ENCODE measurements at regions not wholly inside any gene's neighbourhood (a gene's known extent, or its start where the extent isn't known, plus 50 kb on each side); places are given as distances from the start of the nearest gene placed in this dataset.
"Not testable (repeated sequence)": the region's sequence is repeated elsewhere in the genome, so short reads cannot be mapped to it uniquely, and the experiment has no call there.

DNA sequence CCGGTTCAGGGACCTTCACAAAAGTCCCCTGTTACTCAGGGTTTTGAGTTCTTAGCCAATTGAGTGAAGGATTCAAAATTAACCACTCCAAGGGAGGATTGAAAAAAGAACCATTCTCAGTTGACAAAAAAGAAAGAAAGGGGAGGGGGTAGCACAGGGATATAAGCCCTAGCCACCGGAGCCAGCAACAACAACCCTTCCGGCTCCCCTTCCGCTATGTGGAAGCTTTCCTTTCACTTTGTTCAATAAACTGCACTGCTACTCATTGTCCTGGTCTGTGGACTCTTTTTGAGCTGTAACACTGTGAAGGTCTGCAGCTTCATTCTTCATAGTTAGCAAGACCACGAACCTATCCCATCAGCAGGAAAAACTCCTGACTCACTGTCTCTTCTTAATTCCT lies 1488.1 kb upstream of the PRR20A start:
- Mint-ChIP-seq H3K27ac (no peak overlapping the region), H3K36me3 (no peaks in the 10 kb centered on the region), H3K4me1 (no peaks in the 10 kb centered on the region), H3K9me3 (peaks cover 5 to 22% (median 13%) of the 10 kb centered on the region in 8 donors), H3K4me3 (no peak overlapping the region), H3K27me3 (no peaks in the 10 kb centered on the region)
- Histone ChIP-seq H3K4me3 (ENCODE audit: low read length in 2 of 2) (no peak overlapping the region), H3K36me3 (ENCODE audit: insufficient read depth, low read length) (no peaks in the 10 kb centered on the region), H3K9me3 (ENCODE audit: control insufficient read depth in 1 of 2, low read length in 2 of 2) (no peaks in the 10 kb centered on the region), H3K4me1 (ENCODE audit: insufficient read depth, low read length) (no peaks in the 10 kb centered on the region), H3K27me3 (ENCODE audit: insufficient read depth, low read length) (no peaks in the 10 kb centered on the region), H3K27ac (ENCODE audit: low read depth, low read length) (no peak overlapping the region)
- POLR2A ChIA-PET (ENCODE audit: partially characterized antibody), result no interaction called here
- DNase-seq, result no peak
- intact Hi-C loops (cut with micrococcal nuclease), result no loop called here
- CTCF ChIA-PET (ENCODE audit: partially characterized antibody), result no interaction called here

DNA sequence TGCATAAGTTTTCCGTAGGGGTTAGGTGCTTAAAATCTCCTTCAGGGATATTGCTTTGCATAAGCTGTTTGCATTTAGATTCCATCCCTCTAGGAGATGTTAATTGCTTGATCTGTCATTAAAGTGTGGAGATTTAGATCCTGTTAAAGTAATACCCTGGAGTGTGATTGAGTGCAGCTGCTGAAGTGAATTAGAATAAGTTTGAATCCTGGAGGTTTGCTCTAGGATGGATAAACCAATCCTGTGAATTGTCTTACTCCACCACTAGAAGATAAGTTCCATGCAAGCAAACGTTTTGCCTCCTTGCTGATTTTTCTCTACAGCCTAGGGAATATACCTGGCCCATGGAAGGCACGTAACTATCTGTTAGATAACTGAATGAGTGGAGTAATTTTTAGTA lies 1487.2 kb upstream of the PRR20A start:
- Histone ChIP-seq H3K9me3 (ENCODE audit: control insufficient read depth in 1 of 2, low read length in 2 of 2) (no peaks in the 10 kb centered on the region), H3K4me3 (ENCODE audit: low read length in 2 of 2) (no peak overlapping the region), H3K27me3 (ENCODE audit: insufficient read depth, low read length) (no peaks in the 10 kb centered on the region), H3K27ac (ENCODE audit: low read depth, low read length) (no peak overlapping the region), H3K36me3 (ENCODE audit: insufficient read depth, low read length) (no peaks in the 10 kb centered on the region), H3K4me1 (ENCODE audit: insufficient read depth, low read length) (no peaks in the 10 kb centered on the region)
- CTCF ChIA-PET (ENCODE audit: partially characterized antibody), result no interaction called here
- no peak overlapping the region for H3K4me3 Mint-ChIP-seq
- H3K27ac Mint-ChIP-seq, result no peak overlapping the region
- no peaks in the 10 kb centered on the region for H3K4me1 Mint-ChIP-seq
- H3K9me3 Mint-ChIP-seq, result peaks cover 5 to 22% (median 13%) of the 10 kb centered on the region in 8 donors
- H3K27me3 Mint-ChIP-seq, result no peaks in the 10 kb centered on the region
- H3K36me3 Mint-ChIP-seq, result no peaks in the 10 kb centered on the region
- POLR2A ChIA-PET (ENCODE audit: partially characterized antibody), result no interaction called here
- DNase-seq, result no peak
- intact Hi-C loops (cut with micrococcal nuclease), result no loop called here

DNA sequence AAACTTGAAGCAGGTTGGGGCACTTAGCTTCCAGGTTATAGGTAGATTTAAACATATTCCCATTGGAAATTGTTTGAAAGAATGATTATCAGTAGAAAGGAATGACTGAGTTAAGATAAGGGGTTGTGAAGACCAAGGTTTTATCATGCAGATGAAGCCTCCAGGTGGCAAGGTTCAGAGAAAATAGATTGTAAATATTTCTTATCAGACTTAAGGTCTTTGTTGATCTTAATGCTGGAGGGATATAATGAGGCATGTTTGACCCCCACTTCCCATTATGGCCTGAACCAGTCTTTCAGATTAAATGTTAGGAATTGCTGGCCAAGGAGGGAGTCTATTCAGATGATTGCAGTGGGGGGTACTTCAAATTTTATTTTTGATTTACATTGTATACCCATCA lies 1486.5 kb upstream of the PRR20A start:
- no peak overlapping the region for H3K4me3 Mint-ChIP-seq
- no peaks in the 10 kb centered on the region for H3K27me3 Mint-ChIP-seq
- Histone ChIP-seq H3K27ac (ENCODE audit: low read depth, low read length) (no peak overlapping the region), H3K36me3 (ENCODE audit: insufficient read depth, low read length) (no peaks in the 10 kb centered on the region), H3K4me1 (ENCODE audit: insufficient read depth, low read length) (no peaks in the 10 kb centered on the region), H3K27me3 (ENCODE audit: insufficient read depth, low read length) (no peaks in the 10 kb centered on the region), H3K4me3 (ENCODE audit: low read length in 2 of 2) (no peak overlapping the region), H3K9me3 (ENCODE audit: control insufficient read depth in 1 of 2, low read length in 2 of 2) (no peaks in the 10 kb centered on the region)
- H3K9me3 Mint-ChIP-seq, result peaks cover 5 to 22% (median 13%) of the 10 kb centered on the region in 8 donors
- no peaks in the 10 kb centered on the region for H3K4me1 Mint-ChIP-seq
- no peaks in the 10 kb centered on the region for H3K36me3 Mint-ChIP-seq
- no peak for DNase-seq
- POLR2A ChIA-PET (ENCODE audit: partially characterized antibody), result no interaction called here
- H3K27ac Mint-ChIP-seq, result no peak overlapping the region
- intact Hi-C loops (cut with micrococcal nuclease), result no loop called here
- CTCF ChIA-PET (ENCODE audit: partially characterized antibody), result no interaction called here

DNA sequence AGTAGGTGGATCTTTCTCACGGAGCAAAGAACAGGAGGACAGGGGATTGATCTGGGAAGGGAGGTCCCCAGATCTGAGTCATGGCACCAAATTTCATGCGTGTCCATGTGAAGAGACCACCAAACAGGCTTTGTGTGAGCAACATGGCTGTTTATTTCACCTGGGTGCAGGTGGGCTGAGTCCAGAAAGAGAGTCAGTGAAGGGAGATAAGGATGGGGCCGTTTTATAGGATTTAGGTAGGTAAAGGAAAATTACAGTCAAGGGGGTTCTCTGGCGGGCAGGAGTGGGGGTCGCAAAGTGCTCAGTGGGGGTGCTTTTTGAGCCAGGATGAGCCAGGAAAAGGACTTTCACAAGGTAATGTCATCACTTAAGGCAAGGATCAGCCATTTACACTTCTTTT lies 1480.5 kb upstream of the PRR20A start:
- POLR2A ChIA-PET (ENCODE audit: partially characterized antibody); H3K4me3 ChIP-seq (ENCODE audit: low read length in 2 of 2); intact Hi-C loops (cut with micrococcal nuclease); H3K4me1 Mint-ChIP-seq; H3K27ac ChIP-seq (ENCODE audit: low read depth, low read length); H3K36me3 Mint-ChIP-seq; H3K4me1 ChIP-seq (ENCODE audit: insufficient read depth, low read length); H3K27me3 Mint-ChIP-seq; DNase-seq; H3K9me3 ChIP-seq (ENCODE audit: control insufficient read depth in 1 of 2, low read length in 2 of 2); H3K4me3 Mint-ChIP-seq; H3K27ac Mint-ChIP-seq; H3K36me3 ChIP-seq (ENCODE audit: insufficient read depth, low read length); CTCF ChIA-PET (ENCODE audit: partially characterized antibody); H3K27me3 ChIP-seq (ENCODE audit: insufficient read depth, low read length): not testable (repeated sequence)
- H3K9me3 Mint-ChIP-seq, result peaks cover 5 to 34% (median 14%) of the 10 kb centered on the region in 8 donors

DNA sequence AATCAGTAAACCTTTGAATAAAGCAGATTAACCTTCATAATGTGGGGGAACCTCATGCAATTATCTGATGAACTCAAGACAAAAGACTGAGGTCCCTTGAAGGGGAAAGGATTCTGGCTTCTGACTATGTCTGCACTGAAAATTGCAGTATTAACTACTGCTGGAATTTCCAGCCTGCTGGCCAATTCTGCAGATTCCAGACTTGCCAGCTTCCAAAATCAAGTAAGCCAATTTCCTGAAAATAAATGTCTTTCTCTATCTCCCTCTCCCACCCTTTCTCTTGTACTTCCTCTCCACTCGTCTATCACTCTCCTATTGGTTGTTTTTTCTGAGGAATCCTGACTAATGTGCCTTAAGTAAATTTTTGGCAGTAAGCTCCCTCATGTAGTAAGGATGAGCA lies 1479.9 kb upstream of the PRR20A start:
- H3K27ac ChIP-seq (ENCODE audit: low read depth, low read length), result no peak overlapping the region
- POLR2A ChIA-PET (ENCODE audit: partially characterized antibody), result no interaction called here
- H3K9me3 Mint-ChIP-seq, result peaks cover 5 to 30% (median 12%) of the 10 kb centered on the region in 8 donors
- no peaks in the 10 kb centered on the region for H3K36me3 ChIP-seq (ENCODE audit: insufficient read depth, low read length)
- H3K36me3 Mint-ChIP-seq, result no peaks in the 10 kb centered on the region
- H3K4me3 Mint-ChIP-seq, result no peak overlapping the region
- no peak overlapping the region for H3K4me3 ChIP-seq (ENCODE audit: low read length in 2 of 2)
- H3K27me3 Mint-ChIP-seq, result no peaks in the 10 kb centered on the region
- no peaks in the 10 kb centered on the region for H3K27me3 ChIP-seq (ENCODE audit: insufficient read depth, low read length)
- no peak for DNase-seq
- no peaks in the 10 kb centered on the region for H3K9me3 ChIP-seq (ENCODE audit: control insufficient read depth in 1 of 2, low read length in 2 of 2)
- H3K4me1 ChIP-seq (ENCODE audit: insufficient read depth, low read length), result no peaks in the 10 kb centered on the region
- CTCF ChIA-PET (ENCODE audit: partially characterized antibody), result no interaction called here
- intact Hi-C loops (cut with micrococcal nuclease), result no loop called here
- H3K4me1 Mint-ChIP-seq, result no peaks in the 10 kb centered on the region
- peak overlapping the region in 1 of 7 donors; percentile 50 for H3K27ac Mint-ChIP-seq

DNA sequence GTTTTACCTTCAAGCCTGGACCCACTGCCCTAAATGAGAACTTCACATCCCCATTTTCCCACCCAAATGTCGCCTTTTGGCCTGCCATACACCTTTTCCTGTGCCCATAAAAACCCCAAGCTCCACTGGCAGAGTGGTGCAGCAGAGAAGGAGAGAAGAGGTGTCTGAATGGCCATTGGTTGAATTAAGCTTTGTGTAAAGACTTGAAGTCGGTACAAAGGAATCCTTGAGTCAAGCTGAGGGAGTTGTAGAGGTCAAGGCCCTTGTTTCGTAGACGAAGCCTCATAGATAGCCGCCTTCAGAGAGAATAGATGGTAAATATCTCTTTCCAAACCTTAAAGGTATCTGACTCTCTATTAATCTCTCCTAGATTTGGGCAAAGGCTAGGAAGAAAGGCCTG lies 1479.2 kb upstream of the PRR20A start:
- CTCF ChIA-PET (ENCODE audit: partially characterized antibody), result no interaction called here
- no peaks in the 10 kb centered on the region for H3K27me3 ChIP-seq (ENCODE audit: insufficient read depth, low read length)
- H3K27me3 Mint-ChIP-seq, result no peaks in the 10 kb centered on the region

DNA sequence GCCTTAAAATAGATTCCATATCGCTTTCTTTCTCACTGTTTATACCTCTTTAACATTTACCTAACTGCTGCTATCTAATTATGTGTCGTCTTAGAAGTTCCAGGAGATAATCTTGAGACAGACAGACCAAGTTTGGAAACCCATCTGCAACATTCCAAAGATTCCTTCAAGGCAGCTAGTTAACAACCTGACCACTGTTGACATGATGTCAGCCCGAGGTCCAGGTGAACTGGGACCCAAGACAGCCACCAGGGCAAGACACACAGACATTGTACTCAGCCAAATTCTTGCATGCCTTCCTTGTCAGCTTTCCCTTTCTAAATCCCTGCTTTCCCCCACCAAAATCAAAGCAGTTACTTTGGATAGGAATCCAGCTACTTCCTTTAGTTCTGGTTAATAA lies 1476.5 kb upstream of the PRR20A start:
- intact Hi-C loops (cut with micrococcal nuclease), result no loop called here
- Histone ChIP-seq H3K36me3 (ENCODE audit: insufficient read depth, low read length) (no peaks in the 10 kb centered on the region), H3K27me3 (ENCODE audit: insufficient read depth, low read length) (no peaks in the 10 kb centered on the region), H3K9me3 (ENCODE audit: control insufficient read depth in 1 of 2, low read length in 2 of 2) (no peaks in the 10 kb centered on the region), H3K27ac (ENCODE audit: low read depth, low read length) (no peak overlapping the region), H3K4me1 (ENCODE audit: insufficient read depth, low read length) (no peaks in the 10 kb centered on the region), H3K4me3 (ENCODE audit: low read length in 2 of 2) (no peak overlapping the region)
- H3K27ac Mint-ChIP-seq, result no peak overlapping the region
- H3K4me1 Mint-ChIP-seq, result no peaks in the 10 kb centered on the region
- H3K9me3 Mint-ChIP-seq, result peaks cover 0 to 15% (median 5%) of the 10 kb centered on the region in 8 donors
- ChIA-PET CTCF (ENCODE audit: partially characterized antibody) (no interaction called here), POLR2A (ENCODE audit: partially characterized antibody) (no interaction called here)
- DNase-seq, result no peak
- no peaks in the 10 kb centered on the region for H3K36me3 Mint-ChIP-seq
- H3K27me3 Mint-ChIP-seq, result no peaks in the 10 kb centered on the region
- H3K4me3 Mint-ChIP-seq, result no peak overlapping the region

More for the DNA sequence above, 1479.2 kb upstream of the PRR20A start:
- intact Hi-C loops (cut with micrococcal nuclease), result no loop called here
- peaks cover 5 to 29% (median 10%) of the 10 kb centered on the region in 8 donors for H3K9me3 Mint-ChIP-seq
- H3K27ac ChIP-seq (ENCODE audit: low read depth, low read length), result no peak overlapping the region
- H3K27ac Mint-ChIP-seq, result no peak overlapping the region
- DNase-seq, result no peak
- H3K4me1 Mint-ChIP-seq, result no peaks in the 10 kb centered on the region
- H3K9me3 ChIP-seq (ENCODE audit: control insufficient read depth in 1 of 2, low read length in 2 of 2), result no peaks in the 10 kb centered on the region
- no peaks in the 10 kb centered on the region for H3K36me3 ChIP-seq (ENCODE audit: insufficient read depth, low read length)
- H3K36me3 Mint-ChIP-seq, result no peaks in the 10 kb centered on the region
- H3K4me1 ChIP-seq (ENCODE audit: insufficient read depth, low read length), result no peaks in the 10 kb centered on the region
- POLR2A ChIA-PET (ENCODE audit: partially characterized antibody), result no interaction called here
- no peak overlapping the region for H3K4me3 ChIP-seq (ENCODE audit: low read length in 2 of 2)
- no peak overlapping the region for H3K4me3 Mint-ChIP-seq

DNA sequence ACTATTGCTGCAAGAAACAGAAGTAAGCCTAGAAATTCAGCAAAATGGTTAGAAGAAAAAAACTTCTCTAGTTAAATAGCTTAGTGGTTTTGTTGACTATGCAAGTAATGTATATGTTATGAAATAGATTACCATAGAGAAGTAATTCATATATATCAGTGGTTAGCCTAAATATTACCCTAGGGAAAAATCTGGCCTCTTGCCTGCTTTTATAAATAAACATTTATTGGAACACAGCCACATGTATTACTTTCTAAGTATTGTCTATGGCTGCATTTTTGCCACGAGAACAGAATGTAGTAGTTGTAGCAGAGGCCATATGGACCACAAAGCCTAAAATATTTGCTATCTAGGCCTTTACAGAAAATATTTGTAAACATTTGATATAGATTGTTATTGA lies 1471.7 kb upstream of the PRR20A start:
- H3K27ac ChIP-seq (ENCODE audit: low read depth, low read length), result no peak overlapping the region
- no peak overlapping the region for H3K4me3 ChIP-seq (ENCODE audit: low read length in 2 of 2)
- Mint-ChIP-seq H3K4me1 (no peaks in the 10 kb centered on the region), H3K4me3 (no peak overlapping the region), H3K9me3 (peaks cover 0 to 18% (median 4%) of the 10 kb centered on the region in 8 donors), H3K36me3 (no peaks in the 10 kb centered on the region), H3K27ac (no peak overlapping the region), H3K27me3 (no peaks in the 10 kb centered on the region)
- CTCF ChIA-PET (ENCODE audit: partially characterized antibody), result no interaction called here
- H3K27me3 ChIP-seq (ENCODE audit: insufficient read depth, low read length), result no peaks in the 10 kb centered on the region
- H3K9me3 ChIP-seq (ENCODE audit: control insufficient read depth in 1 of 2, low read length in 2 of 2), result no peaks in the 10 kb centered on the region
- H3K4me1 ChIP-seq (ENCODE audit: insufficient read depth, low read length), result no peaks in the 10 kb centered on the region
- POLR2A ChIA-PET (ENCODE audit: partially characterized antibody), result no interaction called here
- intact Hi-C loops (cut with micrococcal nuclease), result no loop called here
- no peaks in the 10 kb centered on the region for H3K36me3 ChIP-seq (ENCODE audit: insufficient read depth, low read length)
- no peak for DNase-seq
